Osteocyte (in vitro differentiated cells): ENCODE measurements at regions not wholly inside any gene's neighbourhood (a gene's known extent, or its start where the extent isn't known, plus 50 kb on each side); places are given as distances from the start of the nearest gene placed in this dataset.
A peak's percentile ranks its signal among the peaks of the same experiment; 100 is the strongest.

ENCODE experiments used
- DNase-seq: peaks from one replicate; pipeline ENCODE4 v3.0.0; 2021; ENCODE audit warnings: mixed read lengths; ENCODE audit not compliant: unreplicated experiment; ENCODE audit errors: extremely low spot score
- H3K27ac Mint-ChIP-seq: one replicate; pipeline ENCODE4 v1.8.0; 2021; ENCODE audit warnings: mild to moderate bottlenecking, mixed read lengths; ENCODE audit not compliant: unreplicated experiment
- H3K27me3 Mint-ChIP-seq: one replicate; pipeline ENCODE4 v1.8.0; 2021; ENCODE audit warnings: mixed read lengths; ENCODE audit not compliant: unreplicated experiment
- H3K36me3 Mint-ChIP-seq: one replicate; pipeline ENCODE4 v1.8.0; 2021; ENCODE audit warnings: mixed read lengths; ENCODE audit not compliant: unreplicated experiment
- H3K4me1 Mint-ChIP-seq: one replicate; pipeline ENCODE4 v1.8.0; 2021; ENCODE audit warnings: mixed read lengths; ENCODE audit not compliant: unreplicated experiment
- H3K4me3 Mint-ChIP-seq: one replicate; pipeline ENCODE4 v1.8.0; 2021; ENCODE audit warnings: mild to moderate bottlenecking, moderate library complexity, mixed read lengths; ENCODE audit not compliant: unreplicated experiment
- H3K9me3 Mint-ChIP-seq: one replicate; pipeline ENCODE4 v1.8.0; 2021; ENCODE audit warnings: mixed read lengths; ENCODE audit not compliant: unreplicated experiment
- CTCF ChIP-seq: fragments of 200-600 bp; sonication (generic); IDR thresholded peaks from 2 replicates; pipeline ENCODE4 v1.5.0; 2021; ENCODE audit warnings: antibody characterized with exemption, mild to moderate bottlenecking, moderate library complexity

GRCh38 chr12:66916189-66916588 lies 237.3 kb upstream of the GRIP1 start:
- no peak for TF ChIP-seq CTCF
- Mint-ChIP-seq H3K9me3 (no peaks in the 10 kb centered on the region), H3K27ac (peak overlapping the region; percentile 40), H3K36me3 (no peaks in the 10 kb centered on the region), H3K27me3 (no peaks in the 10 kb centered on the region), H3K4me1 (peaks cover 13% of the 10 kb centered on the region), H3K4me3 (no peak overlapping the region)
- no peak for DNase-seq

- H3K4me3 Mint-ChIP-seq, result no peak overlapping the region
- H3K27me3 Mint-ChIP-seq, result no peaks in the 10 kb centered on the region
- no peaks in the 10 kb centered on the region for H3K36me3 Mint-ChIP-seq
- DNase-seq, result no peak
- no peak for TF ChIP-seq CTCF
- peaks cover 9% of the 10 kb centered on the region for H3K4me1 Mint-ChIP-seq
- H3K27ac Mint-ChIP-seq, result no peak overlapping the region
- no peaks in the 10 kb centered on the region for H3K9me3 Mint-ChIP-seq
These were observed 240.6 kb upstream of the GRIP1 start for GRCh38 chr12:66919466-66919865.

- TF ChIP-seq CTCF, result no peak
- no peaks in the 10 kb centered on the region for H3K9me3 Mint-ChIP-seq
- H3K4me1 Mint-ChIP-seq, result peaks cover 6% of the 10 kb centered on the region
- no peak overlapping the region for H3K27ac Mint-ChIP-seq
- no peak overlapping the region for H3K4me3 Mint-ChIP-seq
- no peaks in the 10 kb centered on the region for H3K27me3 Mint-ChIP-seq
- no peaks in the 10 kb centered on the region for H3K36me3 Mint-ChIP-seq
- DNase-seq, result no peak
These were observed 241.3 kb upstream of the GRIP1 start for GRCh38 chr12:66920205-66920604.

GRCh38 chr12:66921151-66921550 lies 242.3 kb upstream of the GRIP1 start:
- DNase-seq, result no peak
- Mint-ChIP-seq H3K4me1 (no peaks in the 10 kb centered on the region), H3K27me3 (no peaks in the 10 kb centered on the region), H3K36me3 (no peaks in the 10 kb centered on the region), H3K27ac (no peak overlapping the region), H3K4me3 (no peak overlapping the region), H3K9me3 (no peaks in the 10 kb centered on the region)
- no peak for TF ChIP-seq CTCF

- no peaks in the 10 kb centered on the region for H3K36me3 Mint-ChIP-seq
- no peaks in the 10 kb centered on the region for H3K9me3 Mint-ChIP-seq
- H3K27ac Mint-ChIP-seq, result no peak overlapping the region
- no peaks in the 10 kb centered on the region for H3K27me3 Mint-ChIP-seq
- H3K4me3 Mint-ChIP-seq, result no peak overlapping the region
- TF ChIP-seq CTCF, result no peak
- DNase-seq, result no peak
- H3K4me1 Mint-ChIP-seq, result peaks cover 6% of the 10 kb centered on the region
These were observed 246.2 kb upstream of the GRIP1 start for GRCh38 chr12:66925083-66925482.
